Type B pancreatic cell (in vitro differentiated cells): ENCODE measurements at regions not wholly inside any gene's neighbourhood (a gene's known extent, or its start where the extent isn't known, plus 50 kb on each side); places are given as distances from the start of the nearest gene placed in this dataset.

Experiments used
- DNase-seq: peaks from one replicate; pipeline ENCODE4 v3.0.0; 2021; ENCODE audit warnings: mixed read lengths; ENCODE audit not compliant: unreplicated experiment; ENCODE audit errors: extremely low spot score
- H3K27ac Mint-ChIP-seq: 2 replicates; pipeline ENCODE4 v1.8.0; 2021; ENCODE audit warnings: mild to moderate bottlenecking, mixed read lengths
- H3K27me3 Mint-ChIP-seq: 2 replicates; pipeline ENCODE4 v1.8.0; 2021; ENCODE audit warnings: mixed read lengths
- H3K36me3 Mint-ChIP-seq: 2 replicates; pipeline ENCODE4 v1.8.0; 2021; ENCODE audit warnings: mixed read lengths
- H3K4me1 Mint-ChIP-seq: one replicate; pipeline ENCODE4 v1.8.0; 2021; ENCODE audit warnings: mixed read lengths; ENCODE audit not compliant: unreplicated experiment
- H3K4me3 Mint-ChIP-seq: 2 replicates; pipeline ENCODE4 v1.8.0; 2021; ENCODE audit warnings: mild to moderate bottlenecking, mixed read lengths
- H3K9me3 Mint-ChIP-seq: 2 replicates; pipeline ENCODE4 v1.8.0; 2021; ENCODE audit warnings: mixed read lengths
- TF ChIP-seq, protein P1 (sequence below): fragments of 200-600 bp; sonication (generic); conservative IDR thresholded peaks from 2 replicates; pipeline ENCODE4 v1.5.0; 2021; ENCODE audit warnings: antibody characterized with exemption, mild to moderate bottlenecking

GRCh38 chr2:118536306-118536705 is 311.1 kb downstream of the EN1 start:
- no peaks in the 10 kb centered on the region for H3K9me3 Mint-ChIP-seq
- no peaks in the 10 kb centered on the region for H3K36me3 Mint-ChIP-seq
- H3K4me1 Mint-ChIP-seq = no peaks in the 10 kb centered on the region
- peaks cover 55% of the 10 kb centered on the region for H3K27me3 Mint-ChIP-seq
- TF ChIP-seq, protein P1, sequence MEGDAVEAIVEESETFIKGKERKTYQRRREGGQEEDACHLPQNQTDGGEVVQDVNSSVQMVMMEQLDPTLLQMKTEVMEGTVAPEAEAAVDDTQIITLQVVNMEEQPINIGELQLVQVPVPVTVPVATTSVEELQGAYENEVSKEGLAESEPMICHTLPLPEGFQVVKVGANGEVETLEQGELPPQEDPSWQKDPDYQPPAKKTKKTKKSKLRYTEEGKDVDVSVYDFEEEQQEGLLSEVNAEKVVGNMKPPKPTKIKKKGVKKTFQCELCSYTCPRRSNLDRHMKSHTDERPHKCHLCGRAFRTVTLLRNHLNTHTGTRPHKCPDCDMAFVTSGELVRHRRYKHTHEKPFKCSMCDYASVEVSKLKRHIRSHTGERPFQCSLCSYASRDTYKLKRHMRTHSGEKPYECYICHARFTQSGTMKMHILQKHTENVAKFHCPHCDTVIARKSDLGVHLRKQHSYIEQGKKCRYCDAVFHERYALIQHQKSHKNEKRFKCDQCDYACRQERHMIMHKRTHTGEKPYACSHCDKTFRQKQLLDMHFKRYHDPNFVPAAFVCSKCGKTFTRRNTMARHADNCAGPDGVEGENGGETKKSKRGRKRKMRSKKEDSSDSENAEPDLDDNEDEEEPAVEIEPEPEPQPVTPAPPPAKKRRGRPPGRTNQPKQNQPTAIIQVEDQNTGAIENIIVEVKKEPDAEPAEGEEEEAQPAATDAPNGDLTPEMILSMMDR = no peak
- DNase-seq = no peak
- no peak overlapping the region for H3K27ac Mint-ChIP-seq
- H3K4me3 Mint-ChIP-seq = no peak overlapping the region

GRCh38 chr2:118535818-118536212 is 311.6 kb downstream of the EN1 start:
- TF ChIP-seq, protein P1 = no peak
- no peak overlapping the region for H3K27ac Mint-ChIP-seq
- H3K4me3 Mint-ChIP-seq = no peak overlapping the region
- no peaks in the 10 kb centered on the region for H3K36me3 Mint-ChIP-seq
- no peaks in the 10 kb centered on the region for H3K9me3 Mint-ChIP-seq
- no peaks in the 10 kb centered on the region for H3K4me1 Mint-ChIP-seq
- no peak for DNase-seq
- H3K27me3 Mint-ChIP-seq = peaks cover 53% of the 10 kb centered on the region

- H3K36me3 Mint-ChIP-seq = no peaks in the 10 kb centered on the region
- no peaks in the 10 kb centered on the region for H3K4me1 Mint-ChIP-seq
- no peak overlapping the region for H3K4me3 Mint-ChIP-seq
- DNase-seq = no peak
- TF ChIP-seq, protein P1 = no peak
- H3K27me3 Mint-ChIP-seq = peaks cover 48% of the 10 kb centered on the region
- no peaks in the 10 kb centered on the region for H3K9me3 Mint-ChIP-seq
- H3K27ac Mint-ChIP-seq = no peak overlapping the region
These were observed 312.2 kb downstream of the EN1 start for GRCh38 chr2:118535171-118535817.

- Mint-ChIP-seq H3K27ac (no peak overlapping the region), H3K4me3 (no peak overlapping the region), H3K4me1 (no peaks in the 10 kb centered on the region), H3K9me3 (no peaks in the 10 kb centered on the region), H3K36me3 (no peaks in the 10 kb centered on the region), H3K27me3 (peaks cover 50% of the 10 kb centered on the region)
- DNase-seq = no peak
- TF ChIP-seq, protein P1 = no peak
These were observed 316.5 kb downstream of the EN1 start for GRCh38 chr2:118530976-118531375.

DNA sequence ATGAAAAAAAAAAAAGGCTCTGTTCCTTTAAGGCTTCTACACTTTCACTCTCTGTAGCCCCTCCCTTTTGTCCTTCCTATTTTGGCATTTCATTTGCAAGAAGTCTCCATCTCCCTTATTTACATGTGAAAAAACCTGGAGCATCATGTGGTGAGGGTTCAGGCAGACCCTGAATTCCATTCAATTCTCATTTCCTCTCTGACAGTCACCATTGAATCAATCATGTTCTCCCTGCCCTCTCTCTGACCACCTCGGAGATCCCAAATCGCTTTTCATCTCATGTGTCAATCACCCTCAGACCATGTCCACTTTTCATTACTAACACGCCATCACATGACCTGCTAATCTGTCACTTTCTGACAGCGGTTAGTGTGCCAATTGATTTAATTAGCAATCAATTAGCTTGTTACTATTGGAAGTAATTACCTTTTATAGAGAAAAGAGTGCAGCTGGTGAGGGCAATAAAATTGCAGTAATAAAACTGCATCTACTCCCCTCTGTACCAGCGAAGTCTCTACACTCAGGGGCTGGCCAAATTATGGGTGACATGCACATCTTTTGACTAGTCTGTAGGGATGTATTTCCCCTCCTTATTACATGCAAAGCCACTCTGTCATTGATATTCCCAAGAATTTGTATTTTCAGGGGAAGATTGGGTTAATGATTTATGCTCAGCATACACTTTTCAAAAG is 317.4 kb downstream of the EN1 start:
- no peaks in the 10 kb centered on the region for H3K36me3 Mint-ChIP-seq
- no peak overlapping the region for H3K27ac Mint-ChIP-seq
- H3K4me1 Mint-ChIP-seq = no peaks in the 10 kb centered on the region
- DNase-seq = no peak
- H3K4me3 Mint-ChIP-seq = no peak overlapping the region
- H3K9me3 Mint-ChIP-seq = no peaks in the 10 kb centered on the region
- TF ChIP-seq, protein P1 = no peak
- peaks cover 47% of the 10 kb centered on the region for H3K27me3 Mint-ChIP-seq
